ENCODE measurements at regions not wholly inside any gene's neighbourhood (a gene's known extent, or its start where the extent isn't known, plus 50 kb on each side); places are given as distances from the start of the nearest gene placed in this dataset.
"Not testable (repeated sequence)": the region's sequence is repeated elsewhere in the genome, so short reads cannot be mapped to it uniquely, and the experiment has no call there.

GRCh38 chr2:234251326-234252271, 201.1 kb downstream of the SPP2 start:
- Histone ChIP-seq H2AFZ (ENCODE audit: low read length) (no peak overlapping the region), H3K79me2 (ENCODE audit: low read length) (no peaks in the 10 kb centered on the region), H4K20me1 (ENCODE audit: insufficient read depth, low read depth, low read length) (no peaks in the 10 kb centered on the region), H3K4me1 (ENCODE audit: low read length) (no peaks in the 10 kb centered on the region), H3K4me2 (ENCODE audit: low read depth, low read length, poor library complexity, severe bottlenecking) (no peak overlapping the region), H3K36me3 (ENCODE audit: insufficient read depth, low read length) (no peaks in the 10 kb centered on the region), H3K27me3 (ENCODE audit: low read length) (no peaks in the 10 kb centered on the region), H3K27ac (ENCODE audit: low read length) (no peak overlapping the region), H3K4me3 (ENCODE audit: low read length) (no peak overlapping the region), H3K9ac (ENCODE audit: low read length) (no peak overlapping the region), H3K9me3 (ENCODE audit: low read length) (no peaks in the 10 kb centered on the region), H3K9me2 (replicated peaks; ENCODE audit: insufficient read depth, low read length) (no peaks in the 10 kb centered on the region)
- DNase-seq: no peak

- Histone ChIP-seq H3K4me2 (ENCODE audit: low read depth, low read length, poor library complexity, severe bottlenecking) (no peak overlapping the region), H3K79me2 (ENCODE audit: low read length) (no peaks in the 10 kb centered on the region), H3K4me3 (ENCODE audit: low read length) (no peak overlapping the region), H3K4me1 (ENCODE audit: low read length) (no peaks in the 10 kb centered on the region), H3K36me3 (ENCODE audit: insufficient read depth, low read length) (no peaks in the 10 kb centered on the region), H3K27me3 (ENCODE audit: low read length) (no peaks in the 10 kb centered on the region), H3K27ac (ENCODE audit: low read length) (no peak overlapping the region), H3K9me2 (replicated peaks; ENCODE audit: insufficient read depth, low read length) (no peaks in the 10 kb centered on the region), H3K9me3 (ENCODE audit: low read length) (no peaks in the 10 kb centered on the region), H3K9ac (ENCODE audit: low read length) (no peak overlapping the region), H2AFZ (ENCODE audit: low read length) (no peak overlapping the region), H4K20me1 (ENCODE audit: insufficient read depth, low read depth, low read length) (no peaks in the 10 kb centered on the region)
- DNase-seq: no peak
Measured at GRCh38 chr2:234250926-234251325, 200.4 kb downstream of the SPP2 start.

GRCh38 chr2:234249873-234250272, 199.4 kb downstream of the SPP2 start:
- H3K4me3 ChIP-seq (ENCODE audit: low read length): no peak overlapping the region
- no peak for DNase-seq
- no peaks in the 10 kb centered on the region for H3K4me1 ChIP-seq (ENCODE audit: low read length)
- H3K9me2 ChIP-seq (replicated peaks; ENCODE audit: insufficient read depth, low read length): no peaks in the 10 kb centered on the region
- no peaks in the 10 kb centered on the region for H3K36me3 ChIP-seq (ENCODE audit: insufficient read depth, low read length)
- H3K4me2 ChIP-seq (ENCODE audit: low read depth, low read length, poor library complexity, severe bottlenecking): no peak overlapping the region
- H3K79me2 ChIP-seq (ENCODE audit: low read length): no peaks in the 10 kb centered on the region
- no peak overlapping the region for H2AFZ ChIP-seq (ENCODE audit: low read length)
- H3K27ac ChIP-seq (ENCODE audit: low read length): no peak overlapping the region
- no peaks in the 10 kb centered on the region for H3K27me3 ChIP-seq (ENCODE audit: low read length)
- no peaks in the 10 kb centered on the region for H3K9me3 ChIP-seq (ENCODE audit: low read length)
- no peak overlapping the region for H3K9ac ChIP-seq (ENCODE audit: low read length)
- no peaks in the 10 kb centered on the region for H4K20me1 ChIP-seq (ENCODE audit: insufficient read depth, low read depth, low read length)

GRCh38 chr2:234249034-234249735, 198.7 kb downstream of the SPP2 start:
- Histone ChIP-seq H4K20me1 (ENCODE audit: insufficient read depth, low read depth, low read length) (no peaks in the 10 kb centered on the region), H3K9ac (ENCODE audit: low read length) (no peak overlapping the region), H3K79me2 (ENCODE audit: low read length) (no peaks in the 10 kb centered on the region), H3K4me2 (ENCODE audit: low read depth, low read length, poor library complexity, severe bottlenecking) (no peak overlapping the region), H3K27ac (ENCODE audit: low read length) (no peak overlapping the region), H3K4me3 (ENCODE audit: low read length) (no peak overlapping the region), H3K27me3 (ENCODE audit: low read length) (no peaks in the 10 kb centered on the region), H3K9me3 (ENCODE audit: low read length) (no peaks in the 10 kb centered on the region), H3K36me3 (ENCODE audit: insufficient read depth, low read length) (no peaks in the 10 kb centered on the region), H3K4me1 (ENCODE audit: low read length) (no peaks in the 10 kb centered on the region), H3K9me2 (replicated peaks; ENCODE audit: insufficient read depth, low read length) (no peaks in the 10 kb centered on the region), H2AFZ (ENCODE audit: low read length) (no peak overlapping the region)
- DNase-seq: no peak

GRCh38 chr2:234248213-234248710, 197.8 kb downstream of the SPP2 start:
- not testable (repeated sequence) for H3K79me2 ChIP-seq (ENCODE audit: low read length); H2AFZ ChIP-seq (ENCODE audit: low read length); H3K9ac ChIP-seq (ENCODE audit: low read length); H3K4me3 ChIP-seq (ENCODE audit: low read length); H3K9me2 ChIP-seq (replicated peaks; ENCODE audit: insufficient read depth, low read length); H3K36me3 ChIP-seq (ENCODE audit: insufficient read depth, low read length); H3K9me3 ChIP-seq (ENCODE audit: low read length); H3K27ac ChIP-seq (ENCODE audit: low read length); DNase-seq; H3K4me1 ChIP-seq (ENCODE audit: low read length); H3K27me3 ChIP-seq (ENCODE audit: low read length); H4K20me1 ChIP-seq (ENCODE audit: insufficient read depth, low read depth, low read length); H3K4me2 ChIP-seq (ENCODE audit: low read depth, low read length, poor library complexity, severe bottlenecking)

GRCh38 chr2:234247453-234248180, 197.1 kb downstream of the SPP2 start:
- Histone ChIP-seq H3K27me3 (ENCODE audit: low read length) (no peaks in the 10 kb centered on the region), H3K4me3 (ENCODE audit: low read length) (no peak overlapping the region), H3K4me1 (ENCODE audit: low read length) (no peaks in the 10 kb centered on the region), H3K9me2 (replicated peaks; ENCODE audit: insufficient read depth, low read length) (no peaks in the 10 kb centered on the region), H3K9ac (ENCODE audit: low read length) (no peak overlapping the region), H3K36me3 (ENCODE audit: insufficient read depth, low read length) (no peaks in the 10 kb centered on the region), H3K9me3 (ENCODE audit: low read length) (no peaks in the 10 kb centered on the region), H3K79me2 (ENCODE audit: low read length) (no peaks in the 10 kb centered on the region), H2AFZ (ENCODE audit: low read length) (no peak overlapping the region), H4K20me1 (ENCODE audit: insufficient read depth, low read depth, low read length) (no peaks in the 10 kb centered on the region), H3K4me2 (ENCODE audit: low read depth, low read length, poor library complexity, severe bottlenecking) (no peak overlapping the region), H3K27ac (ENCODE audit: low read length) (no peak overlapping the region)
- DNase-seq: no peak

- Histone ChIP-seq H3K9me2 (replicated peaks; ENCODE audit: insufficient read depth, low read length) (no peaks in the 10 kb centered on the region), H3K27me3 (ENCODE audit: low read length) (no peaks in the 10 kb centered on the region), H4K20me1 (ENCODE audit: insufficient read depth, low read depth, low read length) (no peaks in the 10 kb centered on the region), H3K27ac (ENCODE audit: low read length) (no peak overlapping the region), H3K9me3 (ENCODE audit: low read length) (no peaks in the 10 kb centered on the region), H3K79me2 (ENCODE audit: low read length) (no peaks in the 10 kb centered on the region), H3K9ac (ENCODE audit: low read length) (no peak overlapping the region), H2AFZ (ENCODE audit: low read length) (no peak overlapping the region), H3K36me3 (ENCODE audit: insufficient read depth, low read length) (no peaks in the 10 kb centered on the region), H3K4me2 (ENCODE audit: low read depth, low read length, poor library complexity, severe bottlenecking) (no peak overlapping the region), H3K4me1 (ENCODE audit: low read length) (no peaks in the 10 kb centered on the region), H3K4me3 (ENCODE audit: low read length) (no peak overlapping the region)
- DNase-seq: no peak
Measured at GRCh38 chr2:234245945-234246344, 195.4 kb downstream of the SPP2 start.
